GM12878 (cell line): ENCODE measurements at regions not wholly inside any gene's neighbourhood (a gene's known extent, or its start where the extent isn't known, plus 50 kb on each side); places are given as distances from the start of the nearest gene placed in this dataset.

Experiments
- CBFB ChIP-seq: IDR thresholded peaks from 2 replicates; pipeline ENCODE4 v1.6.1; 2016; ENCODE audit warnings: antibody characterized with exemption, low read depth
- CHD2 ChIP-seq: IDR thresholded peaks from 2 replicates; pipeline ENCODE4 v1.6.1; 2011; ENCODE audit warnings: low read depth, low read length, improper control_type of control experiment, borderline replicate concordance
- CTCF ChIP-seq, 3 experiments: IDR thresholded peaks in 2 of 3; conservative IDR thresholded peaks in 1 of 3; 2 replicates each; pipeline ENCODE4 v1.5.1; 2011; ENCODE audit warnings: low read depth in 3 of 3, low read length in 3 of 3, mild to moderate bottlenecking in 3 of 3, control low read depth in 2 of 3, moderate library complexity in 2 of 3, inconsistent platforms in 1 of 3, mixed read lengths in 1 of 3; ENCODE audit not compliant: control insufficient read depth in 2 of 3, insufficient read depth in 1 of 3; ENCODE audit errors: extremely low read depth in 1 of 3
- ESRRA ChIP-seq: IDR thresholded peaks from 2 replicates; pipeline ENCODE4 v1.6.1; 2012; ENCODE audit warnings: mild to moderate bottlenecking, low read length, improper control_type of control experiment
- FOXM1 ChIP-seq: IDR thresholded peaks from 2 replicates; pipeline ENCODE4 v1.6.1; 2012; ENCODE audit warnings: low read depth, mild to moderate bottlenecking, inconsistent platforms, low read length, moderate library complexity
- MAX ChIP-seq: IDR thresholded peaks from 2 replicates; pipeline ENCODE4 v1.6.1; 2012; ENCODE audit warnings: low read depth, low read length, improper control_type of control experiment
- NFYB ChIP-seq: IDR thresholded peaks from 2 replicates; pipeline ENCODE4 v1.6.1; 2011; ENCODE audit warnings: low read depth, mild to moderate bottlenecking, low read length, improper control_type of control experiment, moderate library complexity; ENCODE audit not compliant: insufficient read depth
- TARDBP ChIP-seq: IDR thresholded peaks from 2 replicates; pipeline ENCODE4 v1.6.1; 2016; ENCODE audit warnings: borderline replicate concordance
- TBL1XR1 ChIP-seq: IDR thresholded peaks from 2 replicates; pipeline ENCODE4 v1.6.1; 2012; ENCODE audit warnings: low read depth, low read length, improper control_type of control experiment
- TCF7 ChIP-seq: IDR thresholded peaks from 2 replicates; pipeline ENCODE4 v1.6.1; 2014; ENCODE audit warnings: antibody characterized with exemption, borderline replicate concordance
- YBX1 ChIP-seq: fragments of 450-650 bp; IDR thresholded peaks from 2 replicates; pipeline ENCODE4 v1.6.1; 2016; ENCODE audit warnings: antibody characterized with exemption
- ZBED1 ChIP-seq: IDR thresholded peaks from 2 replicates; pipeline ENCODE4 v1.6.1; 2016; ENCODE audit warnings: borderline replicate concordance

DNA sequence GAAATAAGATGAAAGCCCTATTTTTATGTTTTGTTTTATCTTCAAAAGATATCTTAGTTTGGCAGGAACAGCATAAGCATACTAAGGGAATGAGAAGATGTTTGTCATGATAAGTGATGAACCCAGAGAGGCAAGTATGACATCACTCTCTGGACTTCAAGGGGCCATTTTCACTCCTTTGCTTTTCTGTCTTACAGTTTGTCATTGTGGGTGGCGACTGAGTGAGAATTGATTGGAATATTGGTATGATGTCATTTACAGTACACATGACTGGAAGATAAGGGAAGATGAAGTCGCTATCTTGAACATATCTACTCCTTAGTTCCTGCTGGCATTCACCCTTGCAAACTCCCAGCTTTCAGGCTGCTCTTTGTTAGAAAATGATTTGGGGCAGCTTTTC, 258.1 kb upstream of the RAB4A start:
- TF ChIP-seq TBL1XR1 = no peak
- TF ChIP-seq TARDBP = no peak
- TF ChIP-seq TCF7 = no peak
- no peak for TF ChIP-seq FOXM1
- no peak for TF ChIP-seq CTCF (IDR thresholded peaks at IDR 0.05 in 2 of 3, conservative IDR thresholded peaks at IDR 0.05 in 1 of 3; ENCODE audit: control insufficient read depth in 2 of 3, extremely low read depth in 1 of 3, insufficient read depth in 1 of 3, low read depth in 3 of 3, low read length in 3 of 3)
- no peak for TF ChIP-seq ZBED1
- no peak for TF ChIP-seq YBX1
- no peak for TF ChIP-seq MAX
- TF ChIP-seq NFYB = no peak
- TF ChIP-seq CBFB = no peak
- no peak for TF ChIP-seq CHD2
- no peak for TF ChIP-seq ESRRA
